ENCODE measurements at regions not wholly inside any gene's neighbourhood (a gene's known extent, or its start where the extent isn't known, plus 50 kb on each side); places are given as distances from the start of the nearest gene placed in this dataset.

DNA sequence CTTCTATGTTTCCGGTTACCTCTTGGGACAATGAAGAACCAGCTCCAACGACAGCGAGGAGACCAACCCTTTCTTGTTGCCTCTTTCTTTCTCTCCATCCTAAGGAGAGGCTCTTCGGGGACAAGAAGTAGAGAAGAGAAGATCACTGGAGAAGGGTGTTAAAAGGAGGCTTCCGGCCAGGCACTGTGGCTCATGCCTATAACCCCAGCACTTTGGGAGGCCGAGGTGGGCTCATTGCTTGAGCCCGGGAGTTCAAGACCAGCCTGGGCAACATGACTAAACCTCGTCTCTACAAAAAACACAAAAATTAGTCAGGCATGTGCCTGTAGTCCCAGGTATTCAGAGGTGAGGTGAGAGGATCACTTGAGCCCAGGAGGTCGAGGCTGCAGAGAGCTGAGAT, 90.8 kb upstream of the TNFAIP3 start:
- CTCF ChIA-PET, result no interaction called here
- BruUV-seq (replicated peaks), result no TSS peak
- Histone ChIP-seq H3K9me3 (ENCODE audit: control insufficient read depth, insufficient read depth, low read depth, low read length) (no peaks in the 10 kb centered on the region), H3K27me3 (ENCODE audit: control insufficient read depth, insufficient read depth, low read length) (no peaks in the 10 kb centered on the region), H3K27ac (ENCODE audit: low read length) (no peak overlapping the region), H3K4me1 (ENCODE audit: control insufficient read depth, insufficient read depth, low read length) (no peaks in the 10 kb centered on the region), H3K36me3 (ENCODE audit: control insufficient read depth, insufficient read depth, low read length) (no peaks in the 10 kb centered on the region), H3K4me3 (ENCODE audit: low read depth in 2 of 2, low read length in 2 of 2) (no peak overlapping the region)
- DNase-seq (ENCODE audit: low read depth, low spot score) (no peak), ATAC-seq (no peak)
- in situ Hi-C loops (cut with HindIII; ENCODE audit: low pct_unique_long_range_greater_than_20kb, low sequenced_read_pairs), result no loop called here
- TF ChIP-seq, protein P1, sequence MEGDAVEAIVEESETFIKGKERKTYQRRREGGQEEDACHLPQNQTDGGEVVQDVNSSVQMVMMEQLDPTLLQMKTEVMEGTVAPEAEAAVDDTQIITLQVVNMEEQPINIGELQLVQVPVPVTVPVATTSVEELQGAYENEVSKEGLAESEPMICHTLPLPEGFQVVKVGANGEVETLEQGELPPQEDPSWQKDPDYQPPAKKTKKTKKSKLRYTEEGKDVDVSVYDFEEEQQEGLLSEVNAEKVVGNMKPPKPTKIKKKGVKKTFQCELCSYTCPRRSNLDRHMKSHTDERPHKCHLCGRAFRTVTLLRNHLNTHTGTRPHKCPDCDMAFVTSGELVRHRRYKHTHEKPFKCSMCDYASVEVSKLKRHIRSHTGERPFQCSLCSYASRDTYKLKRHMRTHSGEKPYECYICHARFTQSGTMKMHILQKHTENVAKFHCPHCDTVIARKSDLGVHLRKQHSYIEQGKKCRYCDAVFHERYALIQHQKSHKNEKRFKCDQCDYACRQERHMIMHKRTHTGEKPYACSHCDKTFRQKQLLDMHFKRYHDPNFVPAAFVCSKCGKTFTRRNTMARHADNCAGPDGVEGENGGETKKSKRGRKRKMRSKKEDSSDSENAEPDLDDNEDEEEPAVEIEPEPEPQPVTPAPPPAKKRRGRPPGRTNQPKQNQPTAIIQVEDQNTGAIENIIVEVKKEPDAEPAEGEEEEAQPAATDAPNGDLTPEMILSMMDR (IDR thresholded peaks at IDR 0.05), result no peak
- TF ChIP-seq SIN3A (IDR thresholded peaks at IDR 0.05; ENCODE audit: borderline replicate concordance, insufficient read depth, low read depth, low read length) (no peak), POLR2AphosphoS5 (IDR thresholded peaks at IDR 0.05; ENCODE audit: low read depth, low read length) (no peak), TCF7L2 (IDR thresholded peaks at IDR 0.05; ENCODE audit: low read depth, low read length) (no peak), REST (IDR thresholded peaks at IDR 0.05; ENCODE audit: insufficient read depth in 1 of 2, low read depth in 2 of 2, low read length in 1 of 2) (no peak)
- POLR2A ChIA-PET, result no interaction called here
- intact Hi-C loops (cut with micrococcal nuclease; ENCODE audit: unreplicated experiment), result no loop called here

GRCh38 chr6:137776786-137777686, 90.0 kb upstream of the TNFAIP3 start:
- Histone ChIP-seq H3K9me3 (ENCODE audit: control insufficient read depth, insufficient read depth, low read depth, low read length) (no peaks in the 10 kb centered on the region), H3K36me3 (ENCODE audit: control insufficient read depth, insufficient read depth, low read length) (no peaks in the 10 kb centered on the region), H3K27ac (ENCODE audit: low read length) (no peak overlapping the region), H3K4me1 (ENCODE audit: control insufficient read depth, insufficient read depth, low read length) (no peaks in the 10 kb centered on the region), H3K27me3 (ENCODE audit: control insufficient read depth, insufficient read depth, low read length) (no peaks in the 10 kb centered on the region), H3K4me3 (ENCODE audit: low read depth in 2 of 2, low read length in 2 of 2) (no peak overlapping the region)
- ChIA-PET CTCF (no interaction called here), POLR2A (no interaction called here)
- ATAC-seq, result no peak
- no TSS peak for BruUV-seq (replicated peaks)
- TF ChIP-seq POLR2AphosphoS5 (IDR thresholded peaks at IDR 0.05; ENCODE audit: low read depth, low read length) (no peak), SIN3A (IDR thresholded peaks at IDR 0.05; ENCODE audit: borderline replicate concordance, insufficient read depth, low read depth, low read length) (no peak), REST (IDR thresholded peaks at IDR 0.05; ENCODE audit: insufficient read depth in 1 of 2, low read depth in 2 of 2, low read length in 1 of 2) (no peak), TCF7L2 (IDR thresholded peaks at IDR 0.05; ENCODE audit: low read depth, low read length) (no peak)
- TF ChIP-seq, protein P1 (IDR thresholded peaks at IDR 0.05), result no peak
- in situ Hi-C loops (cut with HindIII; ENCODE audit: low pct_unique_long_range_greater_than_20kb, low sequenced_read_pairs), result no loop called here
- intact Hi-C loops (cut with micrococcal nuclease; ENCODE audit: unreplicated experiment), result no loop called here
- no peak for DNase-seq (ENCODE audit: low read depth, low spot score)

Data from Panc1 (cell line).